ENCODE measurements at regions not wholly inside any gene's neighbourhood (a gene's known extent, or its start where the extent isn't known, plus 50 kb on each side); places are given as distances from the start of the nearest gene placed in this dataset.

DNA sequence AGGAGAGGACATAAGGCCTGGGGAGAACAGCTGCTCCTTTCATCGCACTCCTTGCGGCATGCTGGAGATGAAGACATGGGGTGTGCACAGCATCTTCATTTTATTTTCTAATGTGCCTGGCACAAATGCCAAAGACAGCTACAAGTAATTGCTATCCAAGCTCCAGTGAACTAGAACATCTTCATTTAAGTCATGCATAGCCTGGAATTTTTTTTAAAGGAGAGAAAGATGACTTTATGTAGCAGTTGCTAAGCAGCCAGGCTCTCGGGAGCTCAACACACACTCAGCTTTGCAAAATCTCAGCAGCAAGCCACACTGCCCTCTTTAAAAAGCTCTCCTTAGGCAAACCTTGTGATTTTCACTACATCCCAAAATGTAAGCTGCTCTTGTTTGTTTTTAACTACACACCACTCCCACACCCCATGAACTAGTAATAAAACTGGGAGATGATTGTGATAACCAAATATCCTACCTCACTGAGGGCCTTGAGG lies 164.5 kb upstream of the POU2AF2 start:
- no peaks in the 10 kb centered on the region for H3K4me1 ChIP-seq (ENCODE audit: control insufficient read depth in 1 of 2, insufficient read depth in 2 of 2, low read length in 2 of 2)
- H3K18ac ChIP-seq (ENCODE audit: low read length): no peak overlapping the region
- no peak overlapping the region for H4K91ac ChIP-seq (ENCODE audit: low read depth, low read length)
- no peak overlapping the region for H2BK12ac ChIP-seq (ENCODE audit: low read length)
- no peak overlapping the region for H4K8ac ChIP-seq (ENCODE audit: low read depth, low read length)
- no peaks in the 10 kb centered on the region for H3K36me3 ChIP-seq (ENCODE audit: control insufficient read depth in 1 of 2, insufficient read depth in 2 of 2, low read length in 2 of 2)
- H3K79me1 ChIP-seq (ENCODE audit: low read length): no peaks in the 10 kb centered on the region
- H3K4ac ChIP-seq (ENCODE audit: low read depth, low read length): no peak overlapping the region
- no peak overlapping the region for H2BK5ac ChIP-seq (ENCODE audit: low read depth, low read length, poor library complexity)
- no peak overlapping the region for H2BK120ac ChIP-seq (ENCODE audit: insufficient read depth, low read length, poor library complexity)
- H2AFZ ChIP-seq (ENCODE audit: insufficient read depth, low read length, poor library complexity): no peak overlapping the region
- no peak overlapping the region for H3K27ac ChIP-seq (ENCODE audit: low read depth, low read length)
- H3K79me2 ChIP-seq (ENCODE audit: control insufficient read depth, insufficient read depth, low read length, poor library complexity): no peaks in the 10 kb centered on the region
- no peak overlapping the region for H3K23ac ChIP-seq (ENCODE audit: low read length)
- no peak overlapping the region for H4K12ac ChIP-seq (ENCODE audit: low read depth, low read length)
- no peak overlapping the region for H3K9ac ChIP-seq (ENCODE audit: low read length)
- H3K27me3 ChIP-seq (ENCODE audit: insufficient read depth, low read length): no peaks in the 10 kb centered on the region
- DNase-seq: no peak
- H3K9me3 ChIP-seq (ENCODE audit: insufficient read depth, low read depth, low read length): no peaks in the 10 kb centered on the region
- H3K14ac ChIP-seq (ENCODE audit: low read length): no peak overlapping the region
- no peak overlapping the region for H3K4me2 ChIP-seq (ENCODE audit: low read length)
- H3K4me3 ChIP-seq (ENCODE audit: low read depth, low read length): no peak overlapping the region
- no CpG with 5 or more reads among the region's 3 CpGs for WGBS (ENCODE audit: extremely low coverage, insufficient coverage, insufficient read length)
- no peak overlapping the region for H2AK5ac ChIP-seq (ENCODE audit: low read length)

- no peaks in the 10 kb centered on the region for H3K36me3 ChIP-seq (ENCODE audit: control insufficient read depth in 1 of 2, insufficient read depth in 2 of 2, low read length in 2 of 2)
- no peaks in the 10 kb centered on the region for H3K27me3 ChIP-seq (ENCODE audit: insufficient read depth, low read length)
- DNase-seq: no peak
- WGBS (ENCODE audit: extremely low coverage, insufficient coverage, insufficient read length): no CpG with 5 or more reads among the region's 3 CpGs
- no peaks in the 10 kb centered on the region for H3K79me2 ChIP-seq (ENCODE audit: control insufficient read depth, insufficient read depth, low read length, poor library complexity)
- H2BK12ac ChIP-seq (ENCODE audit: low read length): no peak overlapping the region
- H4K8ac ChIP-seq (ENCODE audit: low read depth, low read length): no peak overlapping the region
- no peaks in the 10 kb centered on the region for H3K4me1 ChIP-seq (ENCODE audit: control insufficient read depth in 1 of 2, insufficient read depth in 2 of 2, low read length in 2 of 2)
- H3K4me2 ChIP-seq (ENCODE audit: low read length): no peak overlapping the region
- H2AFZ ChIP-seq (ENCODE audit: insufficient read depth, low read length, poor library complexity): no peak overlapping the region
- H3K14ac ChIP-seq (ENCODE audit: low read length): no peak overlapping the region
- no peak overlapping the region for H3K4me3 ChIP-seq (ENCODE audit: low read depth, low read length)
- H4K12ac ChIP-seq (ENCODE audit: low read depth, low read length): no peak overlapping the region
- H3K23ac ChIP-seq (ENCODE audit: low read length): no peak overlapping the region
- no peak overlapping the region for H3K18ac ChIP-seq (ENCODE audit: low read length)
- no peak overlapping the region for H3K27ac ChIP-seq (ENCODE audit: low read depth, low read length)
- H3K9ac ChIP-seq (ENCODE audit: low read length): no peak overlapping the region
- no peaks in the 10 kb centered on the region for H3K9me3 ChIP-seq (ENCODE audit: insufficient read depth, low read depth, low read length)
- no peak overlapping the region for H4K91ac ChIP-seq (ENCODE audit: low read depth, low read length)
- no peak overlapping the region for H2AK5ac ChIP-seq (ENCODE audit: low read length)
- no peaks in the 10 kb centered on the region for H3K79me1 ChIP-seq (ENCODE audit: low read length)
- H2BK120ac ChIP-seq (ENCODE audit: insufficient read depth, low read length, poor library complexity): no peak overlapping the region
- no peak overlapping the region for H3K4ac ChIP-seq (ENCODE audit: low read depth, low read length)
- H2BK5ac ChIP-seq (ENCODE audit: low read depth, low read length, poor library complexity): no peak overlapping the region
Measured at GRCh38 chr11:111077530-111078322, 167.8 kb upstream of the POU2AF2 start.

- no peak overlapping the region for H3K9ac ChIP-seq (ENCODE audit: low read length)
- H3K36me3 ChIP-seq (ENCODE audit: control insufficient read depth in 1 of 2, insufficient read depth in 2 of 2, low read length in 2 of 2): no peaks in the 10 kb centered on the region
- H3K18ac ChIP-seq (ENCODE audit: low read length): no peak overlapping the region
- no peaks in the 10 kb centered on the region for H3K9me3 ChIP-seq (ENCODE audit: insufficient read depth, low read depth, low read length)
- H3K4ac ChIP-seq (ENCODE audit: low read depth, low read length): no peak overlapping the region
- H3K4me3 ChIP-seq (ENCODE audit: low read depth, low read length): no peak overlapping the region
- DNase-seq: no peak
- no peaks in the 10 kb centered on the region for H3K4me1 ChIP-seq (ENCODE audit: control insufficient read depth in 1 of 2, insufficient read depth in 2 of 2, low read length in 2 of 2)
- H3K79me1 ChIP-seq (ENCODE audit: low read length): no peaks in the 10 kb centered on the region
- no peak overlapping the region for H3K27ac ChIP-seq (ENCODE audit: low read depth, low read length)
- no peak overlapping the region for H2BK120ac ChIP-seq (ENCODE audit: insufficient read depth, low read length, poor library complexity)
- H4K12ac ChIP-seq (ENCODE audit: low read depth, low read length): no peak overlapping the region
- H2BK12ac ChIP-seq (ENCODE audit: low read length): no peak overlapping the region
- H3K27me3 ChIP-seq (ENCODE audit: insufficient read depth, low read length): no peaks in the 10 kb centered on the region
- H2BK5ac ChIP-seq (ENCODE audit: low read depth, low read length, poor library complexity): no peak overlapping the region
- no peak overlapping the region for H3K4me2 ChIP-seq (ENCODE audit: low read length)
- H3K79me2 ChIP-seq (ENCODE audit: control insufficient read depth, insufficient read depth, low read length, poor library complexity): no peaks in the 10 kb centered on the region
- H4K91ac ChIP-seq (ENCODE audit: low read depth, low read length): no peak overlapping the region
- H2AFZ ChIP-seq (ENCODE audit: insufficient read depth, low read length, poor library complexity): no peak overlapping the region
- no peak overlapping the region for H4K8ac ChIP-seq (ENCODE audit: low read depth, low read length)
- no peak overlapping the region for H3K23ac ChIP-seq (ENCODE audit: low read length)
- WGBS (ENCODE audit: extremely low coverage, insufficient coverage, insufficient read length): no CpG with 5 or more reads among the region's 1 CpG
- H3K14ac ChIP-seq (ENCODE audit: low read length): no peak overlapping the region
- no peak overlapping the region for H2AK5ac ChIP-seq (ENCODE audit: low read length)
Measured at GRCh38 chr11:111069066-111069465, 176.5 kb upstream of the POU2AF2 start.

- no CpG with 5 or more reads among the region's 1 CpG for WGBS (ENCODE audit: extremely low coverage, insufficient coverage, insufficient read length)
Measured at GRCh38 chr11:111067994-111068393, 177.5 kb upstream of the POU2AF2 start.

More at GRCh38 chr11:111067994-111068393, 177.5 kb upstream of the POU2AF2 start:
- no peak overlapping the region for H2AFZ ChIP-seq (ENCODE audit: insufficient read depth, low read length, poor library complexity)
- H3K79me2 ChIP-seq (ENCODE audit: control insufficient read depth, insufficient read depth, low read length, poor library complexity): no peaks in the 10 kb centered on the region
- H3K27me3 ChIP-seq (ENCODE audit: insufficient read depth, low read length): no peaks in the 10 kb centered on the region
- no peak overlapping the region for H3K4me2 ChIP-seq (ENCODE audit: low read length)
- no peak overlapping the region for H3K14ac ChIP-seq (ENCODE audit: low read length)
- H3K4ac ChIP-seq (ENCODE audit: low read depth, low read length): no peak overlapping the region
- H2BK5ac ChIP-seq (ENCODE audit: low read depth, low read length, poor library complexity): no peak overlapping the region
- no peak overlapping the region for H3K18ac ChIP-seq (ENCODE audit: low read length)
- no peaks in the 10 kb centered on the region for H3K4me1 ChIP-seq (ENCODE audit: control insufficient read depth in 1 of 2, insufficient read depth in 2 of 2, low read length in 2 of 2)
- no peaks in the 10 kb centered on the region for H3K79me1 ChIP-seq (ENCODE audit: low read length)
- no peak overlapping the region for H4K91ac ChIP-seq (ENCODE audit: low read depth, low read length)
- no peaks in the 10 kb centered on the region for H3K9me3 ChIP-seq (ENCODE audit: insufficient read depth, low read depth, low read length)
- no peak overlapping the region for H3K27ac ChIP-seq (ENCODE audit: low read depth, low read length)
- no peak overlapping the region for H4K8ac ChIP-seq (ENCODE audit: low read depth, low read length)
- H2AK5ac ChIP-seq (ENCODE audit: low read length): no peak overlapping the region
- no peak overlapping the region for H4K12ac ChIP-seq (ENCODE audit: low read depth, low read length)
- H2BK12ac ChIP-seq (ENCODE audit: low read length): no peak overlapping the region
- no peak overlapping the region for H2BK120ac ChIP-seq (ENCODE audit: insufficient read depth, low read length, poor library complexity)
- H3K23ac ChIP-seq (ENCODE audit: low read length): no peak overlapping the region
- no peak overlapping the region for H3K9ac ChIP-seq (ENCODE audit: low read length)
- no peak for DNase-seq
- no peak overlapping the region for H3K4me3 ChIP-seq (ENCODE audit: low read depth, low read length)
- no peaks in the 10 kb centered on the region for H3K36me3 ChIP-seq (ENCODE audit: control insufficient read depth in 1 of 2, insufficient read depth in 2 of 2, low read length in 2 of 2)
